ENCODE measurements at regions not wholly inside any gene's neighbourhood (a gene's known extent, or its start where the extent isn't known, plus 50 kb on each side); places are given as distances from the start of the nearest gene placed in this dataset.

DNA sequence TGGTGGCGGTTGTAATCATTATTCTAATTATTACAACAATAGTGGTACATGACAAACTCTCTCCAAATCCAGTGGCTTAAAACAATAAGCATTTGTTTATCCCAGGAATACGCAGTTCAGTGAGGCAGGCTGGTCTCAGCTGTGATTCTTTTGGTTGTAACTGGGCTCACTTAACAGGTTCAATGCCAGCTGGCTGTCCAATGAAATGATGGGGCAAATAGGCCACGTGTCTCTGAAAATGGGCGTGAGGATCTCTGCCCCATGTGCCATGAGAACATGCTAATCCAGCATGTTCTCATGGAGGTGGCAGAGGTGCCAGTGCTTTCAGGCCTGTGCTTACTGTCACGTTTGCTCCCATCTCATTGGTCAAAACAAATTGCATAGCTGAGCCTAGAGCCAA is 73.1 kb upstream of the CLMN start:
- H3K27ac ChIP-seq = no peak overlapping the region
- no peaks in the 10 kb centered on the region for H3K9me3 ChIP-seq
- TF ChIP-seq Cebpa-rat (IDR thresholded peaks at IDR 0.05) = no peak

DNA sequence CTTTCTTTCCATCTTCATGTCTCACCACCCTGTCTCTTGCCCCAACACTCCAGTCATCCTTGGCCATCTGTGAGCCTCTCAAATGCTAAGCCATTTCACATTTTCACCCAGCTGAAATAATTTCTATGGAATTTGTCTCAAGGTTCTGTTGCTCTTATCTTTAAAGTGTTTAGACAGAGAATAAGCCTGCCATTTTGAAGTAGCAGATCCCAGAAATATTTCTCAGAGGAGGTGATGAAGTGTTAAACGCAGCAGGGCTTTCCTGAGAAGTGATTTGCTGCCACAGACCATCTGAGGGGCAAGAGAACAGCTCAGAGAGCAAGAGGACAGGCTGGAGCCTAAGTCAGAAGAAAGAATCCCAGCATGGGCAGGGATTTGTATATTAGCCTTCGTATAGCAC is 71.6 kb upstream of the CLMN start:
- Histone ChIP-seq H3K36me3 (no peaks in the 10 kb centered on the region), H3K4me2 (no peak overlapping the region), H4K20me1 (no peaks in the 10 kb centered on the region), H3K27me3 (no peaks in the 10 kb centered on the region), H3K9me3 (no peaks in the 10 kb centered on the region), H3K27ac (no peak overlapping the region), H3K9ac (no peak overlapping the region), H3K4me3 (no peak overlapping the region), H3K4me1 (peaks cover 11% of the 10 kb centered on the region)
- no peak for TF ChIP-seq Cebpa-rat (IDR thresholded peaks at IDR 0.05)

More for the DNA sequence above, 73.1 kb upstream of the CLMN start:
- no peak overlapping the region for H3K4me2 ChIP-seq
- no peaks in the 10 kb centered on the region for H3K27me3 ChIP-seq
- no peak overlapping the region for H3K9ac ChIP-seq
- H3K4me1 ChIP-seq = peaks cover 22% of the 10 kb centered on the region
- H3K36me3 ChIP-seq = no peaks in the 10 kb centered on the region
- H4K20me1 ChIP-seq = no peaks in the 10 kb centered on the region
- no peak overlapping the region for H3K4me3 ChIP-seq

DNA sequence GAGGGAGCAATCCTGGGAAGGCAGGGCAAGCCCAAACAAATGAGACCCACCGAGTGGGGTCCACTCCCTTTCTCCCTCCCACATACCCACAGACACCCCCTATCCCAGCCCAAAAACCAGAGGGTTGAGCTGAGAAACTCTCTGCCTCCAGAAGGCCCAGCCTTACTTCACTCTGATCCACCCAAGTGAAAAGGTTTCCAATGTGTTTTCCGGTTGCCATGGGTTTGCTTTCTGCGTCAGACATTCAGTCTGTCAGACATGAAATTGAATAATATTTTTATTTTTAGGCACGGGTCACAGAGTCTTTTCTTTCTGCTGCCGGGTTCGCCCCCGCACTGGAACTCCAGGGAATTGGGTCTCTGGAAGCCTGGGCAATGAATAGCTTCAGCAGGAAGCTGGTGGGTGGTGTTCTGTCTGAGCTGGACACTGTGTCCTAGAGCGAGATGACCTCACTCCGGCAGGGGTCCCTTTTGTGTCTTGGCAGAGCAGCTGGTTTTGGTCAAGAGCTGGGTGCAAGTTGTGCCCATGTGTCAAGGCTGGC is 69.8 kb upstream of the CLMN start:
- H3K27me3 ChIP-seq = no peaks in the 10 kb centered on the region
- no peak overlapping the region for H3K9ac ChIP-seq
- H3K4me2 ChIP-seq = no peak overlapping the region
- no peaks in the 10 kb centered on the region for H3K4me1 ChIP-seq
- H3K36me3 ChIP-seq = no peaks in the 10 kb centered on the region
- no peak for TF ChIP-seq Cebpa-rat (IDR thresholded peaks at IDR 0.05)
- no peak overlapping the region for H3K4me3 ChIP-seq
- no peaks in the 10 kb centered on the region for H4K20me1 ChIP-seq
- H3K27ac ChIP-seq = no peak overlapping the region
- H3K9me3 ChIP-seq = no peaks in the 10 kb centered on the region

DNA sequence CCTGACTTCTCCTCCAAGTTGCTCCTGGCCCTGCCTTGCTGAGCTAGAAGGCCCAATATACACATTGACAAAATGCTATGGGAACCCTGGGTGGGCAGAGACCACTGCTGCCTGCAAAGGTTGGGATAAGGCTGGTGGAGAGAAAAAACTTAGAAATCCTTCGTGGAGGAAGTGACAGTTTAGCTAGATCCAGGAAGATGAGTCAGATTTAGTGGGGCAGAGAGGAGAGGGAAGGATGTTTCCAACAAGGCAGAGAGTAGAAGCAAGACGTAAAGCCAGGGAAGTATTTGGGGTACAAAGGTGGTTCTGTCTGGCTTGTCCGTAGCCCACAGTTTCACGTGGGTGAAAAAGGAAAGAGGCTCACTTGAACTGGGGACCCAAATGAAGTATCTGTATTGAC is 69.0 kb upstream of the CLMN start:
- no peak overlapping the region for H3K4me2 ChIP-seq

DNA sequence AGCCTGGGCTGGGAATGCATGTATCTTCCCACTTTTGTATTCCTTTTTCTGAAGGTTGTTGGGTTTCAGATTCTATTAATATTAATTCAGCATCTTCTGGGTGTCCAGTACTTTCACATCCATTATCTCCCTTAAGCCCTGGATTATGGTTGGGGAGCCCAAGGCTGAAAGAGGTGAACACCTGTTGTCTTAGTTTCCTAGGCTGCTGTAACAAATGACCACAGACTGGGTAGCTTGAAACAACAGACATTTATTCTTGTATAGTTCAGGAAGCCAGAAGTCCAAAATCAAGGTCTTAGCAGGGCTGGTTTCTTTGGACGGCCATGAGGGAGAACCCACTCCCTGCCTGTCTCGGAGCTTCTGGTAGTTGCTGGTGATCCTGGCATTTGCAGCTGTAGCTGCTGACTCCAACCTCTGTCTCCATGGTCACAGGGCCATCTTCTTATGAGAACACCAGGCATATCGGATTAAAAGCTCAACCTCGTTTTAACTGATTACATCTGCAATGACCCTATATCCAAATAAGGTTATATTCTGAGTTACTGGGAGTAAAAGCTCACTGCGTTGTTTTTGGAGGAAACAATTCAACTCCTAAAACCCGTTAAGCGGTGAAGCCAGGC is 68.2 kb upstream of the CLMN start:
- Histone ChIP-seq H3K9ac (no peak overlapping the region), H4K20me1 (no peaks in the 10 kb centered on the region), H3K4me1 (no peaks in the 10 kb centered on the region), H3K9me3 (no peaks in the 10 kb centered on the region), H3K36me3 (no peaks in the 10 kb centered on the region), H3K27me3 (no peaks in the 10 kb centered on the region), H3K27ac (no peak overlapping the region), H3K4me2 (no peak overlapping the region), H3K4me3 (no peak overlapping the region)
- no peak for TF ChIP-seq Cebpa-rat (IDR thresholded peaks at IDR 0.05)

More for the DNA sequence above, 69.0 kb upstream of the CLMN start:
- H3K9ac ChIP-seq = no peak overlapping the region
- H3K4me3 ChIP-seq = no peak overlapping the region
- no peaks in the 10 kb centered on the region for H4K20me1 ChIP-seq
- H3K27ac ChIP-seq = no peak overlapping the region
- H3K4me1 ChIP-seq = no peaks in the 10 kb centered on the region
- no peaks in the 10 kb centered on the region for H3K36me3 ChIP-seq
- no peaks in the 10 kb centered on the region for H3K9me3 ChIP-seq
- no peak for TF ChIP-seq Cebpa-rat (IDR thresholded peaks at IDR 0.05)
- no peaks in the 10 kb centered on the region for H3K27me3 ChIP-seq

DNA sequence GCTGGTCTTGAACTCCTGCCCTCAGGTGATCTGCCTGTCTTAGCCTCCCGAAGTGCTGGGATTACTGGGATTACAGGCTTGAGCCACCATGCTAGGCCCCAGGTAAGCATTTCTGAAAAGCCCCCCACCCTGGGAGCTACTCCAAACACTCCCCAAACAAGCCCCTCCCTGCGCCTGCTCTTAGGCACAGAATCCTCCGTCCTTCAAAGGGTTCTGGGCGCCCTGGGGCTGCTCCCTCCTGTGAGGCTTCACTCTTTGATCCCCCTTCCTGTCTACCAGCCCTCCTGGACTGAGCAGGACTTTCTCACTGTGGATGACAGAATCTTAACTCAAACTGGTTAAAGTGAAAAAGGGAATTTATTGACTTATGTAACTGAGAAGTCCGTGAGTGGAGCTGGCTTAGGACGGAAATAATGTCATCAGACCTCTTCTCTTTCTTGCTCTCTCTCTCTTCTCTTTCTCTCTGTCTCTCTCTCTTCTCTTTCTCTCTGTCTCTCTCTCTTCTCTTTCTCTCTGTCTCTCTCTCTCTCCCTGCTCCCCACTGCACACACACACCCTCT is 66.9 kb upstream of the CLMN start:
- no peak for TF ChIP-seq Cebpa-rat (IDR thresholded peaks at IDR 0.05)
- Histone ChIP-seq H3K4me1 (no peaks in the 10 kb centered on the region), H3K4me2 (no peak overlapping the region), H3K4me3 (no peak overlapping the region), H3K9ac (no peak overlapping the region), H4K20me1 (no peaks in the 10 kb centered on the region), H3K36me3 (no peaks in the 10 kb centered on the region), H3K27me3 (no peaks in the 10 kb centered on the region), H3K9me3 (no peaks in the 10 kb centered on the region; the same call in 1 of the 2 replicates), H3K27ac (no peak overlapping the region)

DNA sequence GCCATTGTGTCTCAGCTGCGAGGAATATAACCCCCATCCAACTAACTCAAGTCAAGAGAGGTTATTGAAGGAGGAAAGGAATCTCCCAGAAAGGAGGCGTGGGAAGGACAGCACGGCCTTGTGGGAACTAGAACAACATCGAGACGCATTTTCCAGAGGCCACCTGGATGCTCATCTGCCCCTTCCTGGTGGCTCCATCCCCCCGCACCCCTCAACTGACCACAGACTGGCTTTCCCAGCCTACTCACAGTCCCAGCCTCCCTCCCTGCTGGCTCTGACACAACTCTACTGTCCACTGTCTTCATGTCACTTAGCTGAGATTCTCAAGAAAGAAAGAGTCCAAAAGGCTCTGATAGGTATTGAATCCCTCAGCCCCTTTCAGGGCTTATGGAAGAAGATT is 66.0 kb upstream of the CLMN start:
- no peaks in the 10 kb centered on the region for H3K36me3 ChIP-seq
- TF ChIP-seq Cebpa-rat (IDR thresholded peaks at IDR 0.05) = no peak
- no peak overlapping the region for H3K4me3 ChIP-seq
- H4K20me1 ChIP-seq = no peaks in the 10 kb centered on the region
- H3K4me1 ChIP-seq = no peaks in the 10 kb centered on the region
- H3K27me3 ChIP-seq = no peaks in the 10 kb centered on the region
- H3K9ac ChIP-seq = no peak overlapping the region
- H3K4me2 ChIP-seq = no peak overlapping the region
- H3K27ac ChIP-seq = no peak overlapping the region
- H3K9me3 ChIP-seq = peaks cover 6% of the 10 kb centered on the region

DNA sequence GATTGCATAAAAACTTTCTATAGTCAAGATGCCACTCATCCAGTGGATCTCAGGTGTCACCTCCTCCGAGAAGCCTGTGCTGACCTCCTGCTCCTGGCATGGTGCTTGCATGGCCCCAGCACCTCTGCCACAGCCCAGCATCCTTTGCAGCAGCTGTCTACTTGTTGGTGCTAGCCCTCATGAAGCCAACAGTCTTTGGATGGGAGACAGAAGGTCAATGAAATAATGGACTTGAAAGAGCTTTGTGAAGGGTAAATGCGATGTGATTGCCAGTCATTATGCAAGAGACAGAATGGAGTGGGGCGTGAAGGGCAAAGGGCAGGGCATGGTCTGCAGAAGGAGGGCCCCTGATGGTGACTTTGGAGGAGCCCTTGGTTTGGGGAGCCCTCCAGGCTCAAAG is 63.0 kb upstream of the CLMN start:
- no peak for TF ChIP-seq Cebpa-rat (IDR thresholded peaks at IDR 0.05)
- H3K9ac ChIP-seq = no peak overlapping the region
- H3K27ac ChIP-seq = no peak overlapping the region
- H3K4me1 ChIP-seq = no peaks in the 10 kb centered on the region
- no peak overlapping the region for H3K4me2 ChIP-seq
- H3K36me3 ChIP-seq = no peaks in the 10 kb centered on the region
- peaks cover 28% of the 10 kb centered on the region for H3K9me3 ChIP-seq
- no peaks in the 10 kb centered on the region for H4K20me1 ChIP-seq
- no peak overlapping the region for H3K4me3 ChIP-seq
- no peaks in the 10 kb centered on the region for H3K27me3 ChIP-seq

DNA sequence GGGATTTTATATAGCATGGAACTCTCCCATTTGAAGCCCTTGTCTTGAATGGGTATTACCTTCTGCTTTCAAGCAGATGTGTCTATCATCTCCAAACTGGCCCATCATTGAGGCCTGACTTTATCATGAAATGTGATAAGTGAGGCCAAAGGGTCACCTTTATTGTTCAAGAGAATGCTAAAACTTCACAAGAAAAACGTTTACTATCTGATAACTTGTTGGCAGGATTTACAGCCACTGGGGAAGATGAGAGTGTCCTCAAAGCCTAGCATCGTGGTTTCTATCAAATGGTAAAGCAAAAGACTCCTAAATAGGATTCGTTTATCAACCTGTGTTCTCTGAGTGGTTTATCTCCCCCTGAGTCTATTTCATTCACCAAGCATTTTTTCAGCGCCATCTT is 62.0 kb upstream of the CLMN start:
- TF ChIP-seq Cebpa-rat (IDR thresholded peaks at IDR 0.05) = no peak
- H3K9me3 ChIP-seq = peaks cover 28% of the 10 kb centered on the region
- H3K9ac ChIP-seq = no peak overlapping the region
- no peaks in the 10 kb centered on the region for H3K27me3 ChIP-seq
- H3K4me1 ChIP-seq = no peaks in the 10 kb centered on the region
- H3K4me3 ChIP-seq = no peak overlapping the region
- no peaks in the 10 kb centered on the region for H3K36me3 ChIP-seq
- no peak overlapping the region for H3K4me2 ChIP-seq
- H4K20me1 ChIP-seq = no peaks in the 10 kb centered on the region
- no peak overlapping the region for H3K27ac ChIP-seq

DNA sequence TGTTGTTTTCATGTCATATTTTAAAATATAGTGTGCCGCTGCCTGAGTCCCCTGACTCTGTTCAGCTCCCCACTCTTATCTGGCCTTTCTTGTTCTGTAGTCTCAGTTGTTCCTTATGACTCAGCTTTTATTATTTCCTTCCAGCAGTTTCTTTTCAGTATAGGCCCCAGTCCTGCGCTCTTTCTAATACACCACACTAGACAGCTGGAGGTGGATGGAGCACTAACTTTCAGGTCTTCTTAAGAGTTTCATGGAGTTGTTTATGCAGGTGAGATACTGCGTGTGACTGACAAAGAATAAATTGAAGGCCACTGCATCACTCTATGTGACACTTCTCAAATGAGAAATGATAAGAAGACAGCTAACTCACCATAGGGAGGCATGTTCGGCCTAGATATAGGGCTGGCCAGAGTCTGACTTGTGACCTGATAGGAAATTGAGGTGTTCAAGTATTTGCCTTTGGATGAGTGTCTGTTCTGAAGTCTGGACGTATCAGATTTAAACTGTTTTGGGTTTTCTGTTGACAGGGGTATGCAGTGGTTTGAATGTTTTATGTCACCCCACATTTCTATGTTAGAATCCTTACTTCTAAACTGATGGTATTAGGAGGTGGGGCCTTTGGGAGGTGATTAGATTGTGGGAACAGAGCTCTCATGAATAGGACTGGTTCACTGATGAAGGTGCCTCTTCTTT is 60.8 kb upstream of the CLMN start:
- H3K4me3 ChIP-seq = no peak overlapping the region
- no peaks in the 10 kb centered on the region for H4K20me1 ChIP-seq
- H3K9ac ChIP-seq = no peak overlapping the region
- H3K9me3 ChIP-seq = peaks cover 28% of the 10 kb centered on the region
- TF ChIP-seq Cebpa-rat (IDR thresholded peaks at IDR 0.05) = no peak
- no peaks in the 10 kb centered on the region for H3K27me3 ChIP-seq
- no peak overlapping the region for H3K27ac ChIP-seq
- peaks cover 4% of the 10 kb centered on the region; the same call in 1 of the 2 replicates for H3K4me1 ChIP-seq
- no peaks in the 10 kb centered on the region for H3K36me3 ChIP-seq
- H3K4me2 ChIP-seq = no peak overlapping the region

Measured in BLaER1 (cell line).